Peyer's patch (tissue), 4 donors: ENCODE measurements at regions not wholly inside any gene's neighbourhood (a gene's known extent, or its start where the extent isn't known, plus 50 kb on each side); places are given as distances from the start of the nearest gene placed in this dataset.

Experiments used
- DNase-seq, 3 donors: peaks; one replicate each; pipeline ENCODE4 v3.0.0-alpha.2; 2017 to 2019
- H3K27ac ChIP-seq, 4 donors: fragments of 200-600 bp; sonication (generic); one replicate each; pipeline ENCODE4 v1.5.1; 2016 to 2019
- H3K27me3 ChIP-seq, 2 donors: fragments of 200-600 bp; sonication (generic); one replicate each; pipeline ENCODE4 v1.5.1; 2019
- H3K36me3 ChIP-seq, 3 donors: fragments of 200-600 bp; sonication (generic); one replicate each; pipeline ENCODE4 v1.5.1; 2016 to 2019
- H3K4me1 ChIP-seq, 4 donors: fragments of 200-600 bp; sonication (generic); one replicate each; pipeline ENCODE4 v1.5.1; 2016 to 2019
- H3K4me3 ChIP-seq, 4 donors: fragments of 200-600 bp; sonication (generic); 1 replicate in 3 of 4; 2 replicates in 1 of 4; pipeline ENCODE4 v1.5.1; 2016 to 2019; ENCODE audit warnings: mild to moderate bottlenecking in 1 of 4
- H3K9me3 ChIP-seq, 4 donors: fragments of 200-600 bp; sonication (generic); one replicate each; pipeline ENCODE4 v1.5.1; 2016 to 2019; ENCODE audit warnings: mild to moderate bottlenecking in 1 of 4
- POLR2A ChIP-seq, 2 donors: fragments of 450-650 bp; IDR thresholded peaks; one replicate each; pipeline ENCODE4 v1.5.1; 2017; ENCODE audit warnings: antibody characterized with exemption in 2 of 2, mild to moderate bottlenecking in 2 of 2, moderate library complexity in 2 of 2
- TF ChIP-seq, protein P1 (sequence below), 6 experiments: fragments of 450-650 bp in 4 of 6; fragments of 200-600 bp in 2 of 6; sonication (generic) in 1 of 6; IDR thresholded peaks; one replicate each; pipeline ENCODE4 v1.5.1; 2017 to 2019; ENCODE audit warnings: antibody characterized with exemption in 6 of 6, mild to moderate bottlenecking in 3 of 6, moderate library complexity in 1 of 6

DNA sequence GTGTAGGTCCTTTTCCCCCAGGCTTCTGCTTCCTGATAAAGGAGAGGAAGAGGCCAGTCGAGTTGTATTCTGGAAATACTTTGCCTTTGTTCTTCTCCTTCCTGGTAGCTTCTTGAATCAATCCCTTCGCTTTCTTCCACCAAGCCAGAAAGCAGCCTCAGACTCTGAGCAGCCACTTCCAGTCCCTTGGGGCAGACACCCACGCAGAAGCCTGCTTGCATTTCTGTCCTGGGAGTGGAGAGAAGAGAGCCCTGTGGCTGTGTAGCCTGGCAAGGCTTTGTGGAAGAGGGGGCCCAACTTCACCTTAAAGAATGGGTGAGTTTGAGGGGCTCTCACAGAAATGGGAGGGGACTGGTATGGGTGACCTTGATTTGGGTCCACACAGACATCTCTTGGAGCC, 211.0 kb upstream of the SSTR4 start:
- Histone ChIP-seq H3K36me3 (no peaks in the 10 kb centered on the region), H3K4me3 (no peak overlapping the region), H3K27me3 (no peaks in the 10 kb centered on the region), H3K9me3 (no peaks in the 10 kb centered on the region), H3K4me1 (no peaks in the 10 kb centered on the region), H3K27ac (no peak overlapping the region)
- DNase-seq: no peak
- TF ChIP-seq POLR2A (IDR thresholded peaks at IDR 0.05): no peak
- TF ChIP-seq, protein P1, sequence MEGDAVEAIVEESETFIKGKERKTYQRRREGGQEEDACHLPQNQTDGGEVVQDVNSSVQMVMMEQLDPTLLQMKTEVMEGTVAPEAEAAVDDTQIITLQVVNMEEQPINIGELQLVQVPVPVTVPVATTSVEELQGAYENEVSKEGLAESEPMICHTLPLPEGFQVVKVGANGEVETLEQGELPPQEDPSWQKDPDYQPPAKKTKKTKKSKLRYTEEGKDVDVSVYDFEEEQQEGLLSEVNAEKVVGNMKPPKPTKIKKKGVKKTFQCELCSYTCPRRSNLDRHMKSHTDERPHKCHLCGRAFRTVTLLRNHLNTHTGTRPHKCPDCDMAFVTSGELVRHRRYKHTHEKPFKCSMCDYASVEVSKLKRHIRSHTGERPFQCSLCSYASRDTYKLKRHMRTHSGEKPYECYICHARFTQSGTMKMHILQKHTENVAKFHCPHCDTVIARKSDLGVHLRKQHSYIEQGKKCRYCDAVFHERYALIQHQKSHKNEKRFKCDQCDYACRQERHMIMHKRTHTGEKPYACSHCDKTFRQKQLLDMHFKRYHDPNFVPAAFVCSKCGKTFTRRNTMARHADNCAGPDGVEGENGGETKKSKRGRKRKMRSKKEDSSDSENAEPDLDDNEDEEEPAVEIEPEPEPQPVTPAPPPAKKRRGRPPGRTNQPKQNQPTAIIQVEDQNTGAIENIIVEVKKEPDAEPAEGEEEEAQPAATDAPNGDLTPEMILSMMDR (IDR thresholded peaks at IDR 0.05): no peak

DNA sequence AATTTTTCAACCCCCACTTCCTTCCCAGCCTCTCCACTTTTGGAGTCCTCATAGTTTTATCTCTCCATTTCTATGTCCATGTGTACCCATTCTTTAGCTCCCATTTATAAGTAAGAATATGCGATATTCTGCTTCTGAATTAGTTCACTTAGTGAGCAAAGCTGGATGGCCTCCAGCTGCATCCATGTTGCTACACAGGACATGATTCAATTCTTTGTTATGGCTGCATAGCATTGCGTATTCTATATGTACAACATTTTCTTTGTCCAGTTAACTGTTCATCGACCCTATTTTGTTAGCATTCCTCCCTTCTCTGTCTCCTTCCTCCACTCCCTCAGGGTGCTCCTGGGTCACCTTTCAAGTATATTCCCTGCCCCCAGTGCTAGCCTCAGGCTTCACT, 210.0 kb upstream of the SSTR4 start:
- Histone ChIP-seq H3K9me3 (no peaks in the 10 kb centered on the region), H3K4me3 (no peak overlapping the region), H3K27ac (no peak overlapping the region), H3K4me1 (no peaks in the 10 kb centered on the region), H3K36me3 (no peaks in the 10 kb centered on the region), H3K27me3 (no peaks in the 10 kb centered on the region)
- DNase-seq: no peak
- TF ChIP-seq, protein P1 (IDR thresholded peaks at IDR 0.05): no peak
- no peak for TF ChIP-seq POLR2A (IDR thresholded peaks at IDR 0.05)

DNA sequence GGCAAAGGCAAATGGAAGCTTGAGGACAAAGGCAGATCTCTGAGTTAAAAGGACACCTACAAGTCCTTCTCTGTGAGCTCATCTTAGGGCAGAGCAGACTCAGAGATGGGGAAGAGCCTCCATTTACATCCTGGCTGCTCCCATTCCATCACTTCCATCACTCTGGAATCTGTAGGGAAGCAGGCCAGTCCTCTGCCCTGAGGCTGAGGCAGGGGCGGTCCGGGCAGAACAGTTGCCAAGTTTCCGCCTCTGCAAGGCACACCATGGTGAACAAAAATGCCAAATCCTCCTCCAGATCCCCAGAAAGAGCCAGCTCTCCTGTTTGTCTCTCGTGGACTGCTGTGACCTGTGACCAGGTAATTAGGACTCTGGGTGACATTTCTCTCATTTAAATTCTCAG, 209.6 kb upstream of the SSTR4 start:
- TF ChIP-seq, protein P1 (IDR thresholded peaks at IDR 0.05): no peak
- no peak for TF ChIP-seq POLR2A (IDR thresholded peaks at IDR 0.05)
- Histone ChIP-seq H3K36me3 (no peaks in the 10 kb centered on the region), H3K27ac (no peak overlapping the region), H3K9me3 (no peaks in the 10 kb centered on the region), H3K4me1 (no peaks in the 10 kb centered on the region), H3K4me3 (no peak overlapping the region), H3K27me3 (no peaks in the 10 kb centered on the region)
- no peak for DNase-seq

DNA sequence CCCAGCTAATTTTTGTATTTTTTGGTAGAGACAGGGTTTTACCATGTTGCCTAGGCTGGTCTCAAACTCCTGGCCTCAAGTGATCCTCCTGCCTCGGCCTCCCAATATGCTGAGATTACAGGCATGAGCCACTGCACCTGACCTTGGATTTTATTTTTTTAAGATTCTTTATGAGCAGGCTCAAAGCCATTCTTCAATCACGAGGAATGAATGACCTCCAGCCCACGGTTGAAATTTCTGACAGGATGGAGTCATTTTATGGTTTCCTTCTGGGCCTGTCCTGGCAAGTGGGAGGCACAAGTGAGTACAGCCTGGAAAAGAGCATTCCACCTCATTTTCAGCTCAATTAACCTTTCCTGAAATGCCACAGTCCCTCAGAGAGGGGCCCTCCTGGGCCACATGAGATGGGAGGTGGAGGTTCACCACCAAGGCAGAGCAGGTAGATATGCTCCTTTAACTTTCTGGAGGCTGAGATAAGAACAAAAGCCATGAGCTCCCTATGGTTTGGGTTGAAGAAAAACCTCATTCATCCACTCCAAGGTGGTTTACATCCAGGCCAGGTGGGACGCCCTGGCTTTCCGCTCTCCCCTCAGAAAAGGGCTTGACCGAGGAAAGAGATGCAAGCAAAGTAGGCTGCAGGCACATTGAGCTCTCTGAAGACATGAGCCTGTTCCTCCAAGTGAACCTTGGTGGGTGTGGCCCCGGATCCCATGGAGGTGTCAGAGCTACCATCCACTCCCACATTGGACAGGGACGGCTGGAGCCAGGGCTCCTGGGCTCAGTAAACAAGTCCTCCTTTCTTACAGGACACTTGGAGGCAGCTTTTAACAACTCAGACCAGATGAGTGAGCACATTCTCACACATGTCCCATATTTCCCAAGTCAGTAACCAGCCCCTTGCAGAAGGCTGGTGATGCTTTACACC, 208.5 kb upstream of the SSTR4 start:
- TF ChIP-seq, protein P1 (IDR thresholded peaks at IDR 0.05): no peak
- no peak for TF ChIP-seq POLR2A (IDR thresholded peaks at IDR 0.05)
- Histone ChIP-seq H3K9me3 (no peaks in the 10 kb centered on the region), H3K27me3 (no peaks in the 10 kb centered on the region), H3K36me3 (no peaks in the 10 kb centered on the region), H3K4me1 (no peaks in the 10 kb centered on the region), H3K4me3 (no peak overlapping the region), H3K27ac (no peak overlapping the region)
- DNase-seq: no peak

DNA sequence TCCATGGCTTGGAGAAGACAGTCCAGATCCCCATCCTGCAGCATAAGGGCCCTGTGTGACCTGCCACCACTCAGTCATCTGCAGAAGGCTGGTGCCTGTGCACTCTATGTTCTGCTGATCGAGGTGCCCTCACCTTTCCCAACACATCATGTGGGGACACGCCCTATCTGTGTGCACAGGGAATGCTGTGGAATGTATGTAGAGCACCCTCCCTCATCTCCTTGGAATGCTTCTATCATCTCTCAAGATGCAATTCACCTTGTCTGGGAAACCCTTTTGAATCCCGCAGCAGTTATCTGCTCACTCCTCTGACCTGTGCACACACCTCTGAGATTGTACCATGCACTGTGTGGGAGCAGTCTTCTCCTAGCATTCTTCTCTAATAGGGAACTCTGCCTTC, 207.2 kb upstream of the SSTR4 start:
- no peak overlapping the region for H3K27ac ChIP-seq
- H3K4me3 ChIP-seq: no peak overlapping the region
- H3K27me3 ChIP-seq: no peaks in the 10 kb centered on the region
- no peak for TF ChIP-seq POLR2A (IDR thresholded peaks at IDR 0.05)
- TF ChIP-seq, protein P1 (IDR thresholded peaks at IDR 0.05): no peak
- no peaks in the 10 kb centered on the region for H3K36me3 ChIP-seq
- H3K4me1 ChIP-seq: no peaks in the 10 kb centered on the region
- DNase-seq: no peak
- no peaks in the 10 kb centered on the region for H3K9me3 ChIP-seq
